ENCODE measurements at regions not wholly inside any gene's neighbourhood (a gene's known extent, or its start where the extent isn't known, plus 50 kb on each side); places are given as distances from the start of the nearest gene placed in this dataset.

DNA sequence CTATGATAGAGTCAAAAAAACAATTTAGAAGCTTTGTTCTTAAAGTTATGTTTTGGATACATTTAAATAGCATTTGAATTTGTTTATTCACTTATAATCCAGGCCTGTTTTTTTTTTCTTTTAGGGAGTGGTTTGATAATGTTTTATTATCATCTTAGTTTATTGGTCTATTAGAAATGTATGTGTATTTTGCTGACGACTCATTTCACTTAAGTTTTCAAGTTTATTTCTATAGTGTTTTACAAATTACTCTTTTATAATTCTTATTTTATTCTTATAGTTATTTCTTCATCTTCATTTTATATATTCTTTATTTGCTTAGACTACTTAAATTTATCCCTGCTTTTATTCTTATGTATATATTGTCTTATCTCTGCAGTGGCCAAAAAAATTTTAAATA lies 804.5 kb downstream of the NR4A2 start:
- no peak for TF ChIP-seq POLR2A (IDR thresholded peaks at IDR 0.05)
- TF ChIP-seq, protein P1, sequence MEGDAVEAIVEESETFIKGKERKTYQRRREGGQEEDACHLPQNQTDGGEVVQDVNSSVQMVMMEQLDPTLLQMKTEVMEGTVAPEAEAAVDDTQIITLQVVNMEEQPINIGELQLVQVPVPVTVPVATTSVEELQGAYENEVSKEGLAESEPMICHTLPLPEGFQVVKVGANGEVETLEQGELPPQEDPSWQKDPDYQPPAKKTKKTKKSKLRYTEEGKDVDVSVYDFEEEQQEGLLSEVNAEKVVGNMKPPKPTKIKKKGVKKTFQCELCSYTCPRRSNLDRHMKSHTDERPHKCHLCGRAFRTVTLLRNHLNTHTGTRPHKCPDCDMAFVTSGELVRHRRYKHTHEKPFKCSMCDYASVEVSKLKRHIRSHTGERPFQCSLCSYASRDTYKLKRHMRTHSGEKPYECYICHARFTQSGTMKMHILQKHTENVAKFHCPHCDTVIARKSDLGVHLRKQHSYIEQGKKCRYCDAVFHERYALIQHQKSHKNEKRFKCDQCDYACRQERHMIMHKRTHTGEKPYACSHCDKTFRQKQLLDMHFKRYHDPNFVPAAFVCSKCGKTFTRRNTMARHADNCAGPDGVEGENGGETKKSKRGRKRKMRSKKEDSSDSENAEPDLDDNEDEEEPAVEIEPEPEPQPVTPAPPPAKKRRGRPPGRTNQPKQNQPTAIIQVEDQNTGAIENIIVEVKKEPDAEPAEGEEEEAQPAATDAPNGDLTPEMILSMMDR (IDR thresholded peaks at IDR 0.05): no peak
